ENCODE measurements at regions not wholly inside any gene's neighbourhood (a gene's known extent, or its start where the extent isn't known, plus 50 kb on each side); places are given as distances from the start of the nearest gene placed in this dataset.

- WGBS: 89% methylated on average over 6 of the region's 6 CpGs
- DNase-seq (ENCODE audit: low spot score): no peak
- H3K27me3 ChIP-seq (replicated peaks; ENCODE audit: insufficient read depth): no peaks in the 10 kb centered on the region
- intact Hi-C loops (cut with DNase I): loop anchor here (5.0 kb wide), 2 partner anchors 447 to 912 kb away; no protein-coding TSS in a partner anchor
- TF ChIP-seq POLR2A (IDR thresholded peaks at IDR 0.05): no peak
- no peak for TF ChIP-seq POLR2AphosphoS5 (IDR thresholded peaks at IDR 0.05)
- TF ChIP-seq CTCF (IDR thresholded peaks at IDR 0.05): no peak
- H3K27ac ChIP-seq: no peak overlapping the region
- H3K36me3 ChIP-seq: no peaks in the 10 kb centered on the region
- H3K4me1 ChIP-seq (replicated peaks): peaks cover 5% of the 10 kb centered on the region
- H3K4me3 ChIP-seq: no peak overlapping the region
- no peaks in the 10 kb centered on the region for H3K9me3 ChIP-seq
Observed at GRCh38 chr15:69575387-69575786, 122.8 kb downstream of the RPLP1 start.

GRCh38 chr15:69576035-69576526 is 123.5 kb downstream of the RPLP1 start:
- DNase-seq (ENCODE audit: low spot score): peak; percentile 53
- Histone ChIP-seq H3K27me3 (replicated peaks; ENCODE audit: insufficient read depth) (no peaks in the 10 kb centered on the region), H3K27ac (no peak overlapping the region), H3K4me1 (replicated peaks) (peaks cover 5% of the 10 kb centered on the region), H3K9me3 (no peaks in the 10 kb centered on the region), H3K36me3 (no peaks in the 10 kb centered on the region), H3K4me3 (no peak overlapping the region)
- 60% methylated on average over 3 of the region's 3 CpGs for WGBS
- TF ChIP-seq POLR2AphosphoS5 (IDR thresholded peaks at IDR 0.05) (no peak), POLR2A (IDR thresholded peaks at IDR 0.05) (no peak), CTCF (IDR thresholded peaks at IDR 0.05) (peak; percentile 57 to 92 (median 79))
- intact Hi-C loops (cut with DNase I): loop anchor here (5.0 kb wide), 2 partner anchors 446 to 911 kb away; no protein-coding TSS in a partner anchor

- H3K4me1 ChIP-seq (replicated peaks): peaks cover 5% of the 10 kb centered on the region
- intact Hi-C loops (cut with DNase I): loop anchor here (5.0 kb wide), 2 partner anchors 445 to 910 kb away; no protein-coding TSS in a partner anchor
- no peak overlapping the region for H3K27ac ChIP-seq
- no peaks in the 10 kb centered on the region for H3K36me3 ChIP-seq
- WGBS: 93% methylated on average over 4 of the region's 4 CpGs
- no peaks in the 10 kb centered on the region for H3K27me3 ChIP-seq (replicated peaks; ENCODE audit: insufficient read depth)
- H3K4me3 ChIP-seq: no peak overlapping the region
- H3K9me3 ChIP-seq: no peaks in the 10 kb centered on the region
- no peak for DNase-seq (ENCODE audit: low spot score)
- no peak for TF ChIP-seq POLR2AphosphoS5 (IDR thresholded peaks at IDR 0.05)
- TF ChIP-seq POLR2A (IDR thresholded peaks at IDR 0.05): no peak
- no peak for TF ChIP-seq CTCF (IDR thresholded peaks at IDR 0.05)
Observed at GRCh38 chr15:69576948-69577351, 124.3 kb downstream of the RPLP1 start.

GRCh38 chr15:69577397-69577796 is 124.8 kb downstream of the RPLP1 start:
- DNase-seq (ENCODE audit: low spot score): no peak
- intact Hi-C loops (cut with DNase I): loop anchor here (5.0 kb wide), 2 partner anchors 445 to 910 kb away; no protein-coding TSS in a partner anchor
- no peak overlapping the region for H3K27ac ChIP-seq
- H3K36me3 ChIP-seq: no peaks in the 10 kb centered on the region
- H3K27me3 ChIP-seq (replicated peaks; ENCODE audit: insufficient read depth): no peaks in the 10 kb centered on the region
- H3K4me1 ChIP-seq (replicated peaks): peaks cover 5% of the 10 kb centered on the region
- H3K9me3 ChIP-seq: no peaks in the 10 kb centered on the region
- WGBS: 94% methylated on average over 7 of the region's 7 CpGs
- H3K4me3 ChIP-seq: no peak overlapping the region
- TF ChIP-seq CTCF (IDR thresholded peaks at IDR 0.05) (no peak), POLR2AphosphoS5 (IDR thresholded peaks at IDR 0.05) (no peak), POLR2A (IDR thresholded peaks at IDR 0.05) (no peak)

GRCh38 chr15:69578252-69578651 is 125.6 kb downstream of the RPLP1 start:
- intact Hi-C loops (cut with DNase I): loop anchor here (5.0 kb wide), 2 partner anchors 444 to 909 kb away; no protein-coding TSS in a partner anchor
- Histone ChIP-seq H3K36me3 (no peaks in the 10 kb centered on the region), H3K27ac (no peak overlapping the region), H3K4me1 (replicated peaks) (peaks cover 5% of the 10 kb centered on the region), H3K4me3 (no peak overlapping the region), H3K27me3 (replicated peaks; ENCODE audit: insufficient read depth) (no peaks in the 10 kb centered on the region), H3K9me3 (no peaks in the 10 kb centered on the region)
- DNase-seq (ENCODE audit: low spot score): no peak
- TF ChIP-seq CTCF (IDR thresholded peaks at IDR 0.05): no peak
- TF ChIP-seq POLR2A (IDR thresholded peaks at IDR 0.05): no peak
- TF ChIP-seq POLR2AphosphoS5 (IDR thresholded peaks at IDR 0.05): no peak
- 96% methylated on average over 9 of the region's 9 CpGs for WGBS

All from prostate gland (tissue), 2 donors.